PC-3 (cell line): ENCODE measurements at regions not wholly inside any gene's neighbourhood (a gene's known extent, or its start where the extent isn't known, plus 50 kb on each side); places are given as distances from the start of the nearest gene placed in this dataset.

Experiments
- ATAC-seq: fragments of 200-7000 bp; cut with Tn5 transposase; 2 replicates; pipeline ENCODE4 v1.9.1; 2020; ENCODE audit warnings: mild to moderate bottlenecking, moderate library complexity
- BruUV-seq: library from RNA; stranded (reverse); fragments of 400-500 nt; replicated peaks from 2 replicates; lab custom pipeline; 2021; lab: Mats Ljungman, UMichigan
- CTCF ChIA-PET: fragments of 300-600 bp; sonication (Branson Sonifier 250); formaldehyde crosslinking; loops from one replicate; lab custom pipeline; 2022; ENCODE audit warnings: antibody characterized with exemption; lab: Charles Lee
- POLR2A ChIA-PET: fragments of 300-600 bp; sonication (Branson Sonifier 250); formaldehyde crosslinking; loops from one replicate; lab custom pipeline; 2022; ENCODE audit warnings: antibody characterized with exemption; ENCODE audit not compliant: unreplicated experiment; lab: Charles Lee
- DNase-seq: peaks from one replicate; pipeline ENCODE4 v3.0.0-alpha.2; 2015
- H2AFZ ChIP-seq: fragments of 300-600 bp; sonication (generic); 2 replicates; pipeline ENCODE4 v1.6.0; 2016; ENCODE audit warnings: antibody characterized with exemption, low read length
- H3F3A ChIP-seq: fragments of 300-600 bp; sonication (generic); one replicate; pipeline ENCODE4 v1.6.0; 2017; ENCODE audit warnings: antibody characterized with exemption, low read length, control low read depth, mild to moderate bottlenecking; ENCODE audit not compliant: unreplicated experiment
- H3K27ac ChIP-seq: fragments of 300-600 bp; sonication (generic); 2 replicates; pipeline ENCODE4 v1.5.1; 2016; ENCODE audit warnings: mild to moderate bottlenecking, low read length
- H3K27me3 ChIP-seq: fragments of 300-600 bp; sonication (generic); 2 replicates; pipeline ENCODE4 v1.6.1; 2016; ENCODE audit warnings: low read length, mixed read lengths
- H3K36me3 ChIP-seq: fragments of 300-600 bp; sonication (generic); 2 replicates; pipeline ENCODE4 v1.6.1; 2016; ENCODE audit warnings: low read depth, mixed run types, low read length, mixed read lengths
- H3K4me1 ChIP-seq: fragments of 300-600 bp; sonication (generic); 2 replicates; pipeline ENCODE4 v1.5.1; 2016; ENCODE audit warnings: low read length; ENCODE audit not compliant: insufficient read depth
- H3K4me2 ChIP-seq: fragments of 300-600 bp; sonication (generic); 2 replicates; pipeline ENCODE4 v1.6.0; 2016; ENCODE audit warnings: low read length
- H3K4me3 ChIP-seq: fragments of 300-600 bp; sonication (generic); 2 replicates; pipeline ENCODE4 v1.5.1; 2016; ENCODE audit warnings: mild to moderate bottlenecking, low read length, mixed read lengths
- H3K79me2 ChIP-seq: fragments of 300-600 bp; sonication (generic); 2 replicates; pipeline ENCODE4 v1.6.1; 2017; ENCODE audit warnings: low read length, mixed read lengths
- H3K9ac ChIP-seq: fragments of 300-600 bp; sonication (generic); 2 replicates; pipeline ENCODE4 v1.6.0; 2016; ENCODE audit warnings: mild to moderate bottlenecking, low read length
- H3K9me2 ChIP-seq: fragments of 300-600 bp; sonication (generic); replicated peaks from 2 replicates; pipeline ENCODE4 v1.6.1; 2016; ENCODE audit warnings: mixed run types, low read length, mixed read lengths
- H3K9me3 ChIP-seq: fragments of 300-600 bp; sonication (generic); 2 replicates; pipeline ENCODE4 v1.6.1; 2016; ENCODE audit warnings: low read length, mixed read lengths
- H4K20me1 ChIP-seq: fragments of 300-600 bp; sonication (generic); 2 replicates; pipeline ENCODE4 v1.6.1; 2016; ENCODE audit warnings: low read length, mixed read lengths
- CTCF ChIP-seq: fragments of 300-600 bp; sonication (generic); conservative IDR thresholded peaks from 2 replicates; pipeline ENCODE4 v1.5.1; 2017; ENCODE audit warnings: antibody characterized with exemption, low read depth, mild to moderate bottlenecking, low read length
- EZH2 ChIP-seq: fragments of 300-600 bp; sonication (generic); IDR thresholded peaks from one replicate; pipeline ENCODE4 v1.6.1; 2017; ENCODE audit warnings: antibody characterized with exemption, mild to moderate bottlenecking, low read length; ENCODE audit not compliant: unreplicated experiment
- EZH2phosphoT487 ChIP-seq: fragments of 300-600 bp; sonication (generic); IDR thresholded peaks from 2 replicates; pipeline ENCODE4 v1.6.1; 2018; ENCODE audit warnings: mild to moderate bottlenecking, antibody characterized with exemption, low read length, borderline replicate concordance
- intact Hi-C: fragments of 100-400 bp; cut with micrococcal nuclease; formaldehyde crosslinking; loops from 2 replicates; pipeline ENCODE4 v1.9.0; 2023

- no peak overlapping the region for H2AFZ ChIP-seq
- no peaks in the 10 kb centered on the region for H3K27me3 ChIP-seq
- peak; percentile 64 for ATAC-seq
- H3K9me3 ChIP-seq = no peaks in the 10 kb centered on the region
- peak; percentile 74 for DNase-seq
- intact Hi-C loops = no loop called here
- CTCF ChIA-PET = no interaction called here
- peaks cover 14% of the 10 kb centered on the region for H3K4me1 ChIP-seq
- H3K4me2 ChIP-seq = peak overlapping the region; percentile 28
- H3F3A ChIP-seq = no peaks in the 10 kb centered on the region
- peak overlapping the region; percentile 66 for H3K9ac ChIP-seq
- H3K4me3 ChIP-seq = no peak overlapping the region
- no peaks in the 10 kb centered on the region for H4K20me1 ChIP-seq
- H3K27ac ChIP-seq = peak overlapping the region; percentile 93
- no peaks in the 10 kb centered on the region for H3K36me3 ChIP-seq
- H3K79me2 ChIP-seq = no peaks in the 10 kb centered on the region
- POLR2A ChIA-PET = no interaction called here
- no peak for TF ChIP-seq EZH2
- no peak for TF ChIP-seq EZH2phosphoT487
- no peak for TF ChIP-seq CTCF
- H3K9me2 ChIP-seq = no peaks in the 10 kb centered on the region
- BruUV-seq = no TSS peak
These were observed 121.6 kb upstream of the KL start for GRCh38 chr13:32894589-32895001.

GRCh38 chr13:32895296-32895695, 120.9 kb upstream of the KL start:
- no peak for ATAC-seq
- peak overlapping the region; percentile 93 for H3K27ac ChIP-seq
- no TSS peak for BruUV-seq
- intact Hi-C loops = no loop called here
- no peak overlapping the region for H3K4me2 ChIP-seq
- no peak overlapping the region for H3K4me3 ChIP-seq
- no peaks in the 10 kb centered on the region for H3F3A ChIP-seq
- no peaks in the 10 kb centered on the region for H3K27me3 ChIP-seq
- H3K9me2 ChIP-seq = no peaks in the 10 kb centered on the region
- ChIA-PET POLR2A (no interaction called here), CTCF (no interaction called here)
- H3K79me2 ChIP-seq = no peaks in the 10 kb centered on the region
- H3K9ac ChIP-seq = peak overlapping the region; percentile 66
- no peak overlapping the region for H2AFZ ChIP-seq
- H3K9me3 ChIP-seq = no peaks in the 10 kb centered on the region
- no peaks in the 10 kb centered on the region for H3K36me3 ChIP-seq
- H4K20me1 ChIP-seq = no peaks in the 10 kb centered on the region
- peaks cover 14% of the 10 kb centered on the region for H3K4me1 ChIP-seq
- TF ChIP-seq CTCF (no peak), EZH2 (no peak), EZH2phosphoT487 (no peak)
- DNase-seq = no peak

GRCh38 chr13:32897296-32897695, 118.9 kb upstream of the KL start:
- no peak overlapping the region for H3K27ac ChIP-seq
- CTCF ChIA-PET = no interaction called here
- no peak for ATAC-seq
- H3K4me2 ChIP-seq = no peak overlapping the region
- intact Hi-C loops = no loop called here
- H3K4me3 ChIP-seq = no peak overlapping the region
- H3K4me1 ChIP-seq = peaks cover 14% of the 10 kb centered on the region
- no peaks in the 10 kb centered on the region for H3K79me2 ChIP-seq
- no TSS peak for BruUV-seq
- no peaks in the 10 kb centered on the region for H3K9me3 ChIP-seq
- POLR2A ChIA-PET = no interaction called here
- no peak overlapping the region for H3K9ac ChIP-seq
- no peaks in the 10 kb centered on the region for H3K36me3 ChIP-seq
- no peak for DNase-seq
- H4K20me1 ChIP-seq = no peaks in the 10 kb centered on the region
- H3F3A ChIP-seq = no peaks in the 10 kb centered on the region
- TF ChIP-seq EZH2 (no peak), EZH2phosphoT487 (no peak), CTCF (no peak)
- H3K9me2 ChIP-seq = no peaks in the 10 kb centered on the region
- no peak overlapping the region for H2AFZ ChIP-seq
- no peaks in the 10 kb centered on the region for H3K27me3 ChIP-seq
